ENCODE measurements at regions not wholly inside any gene's neighbourhood (a gene's known extent, or its start where the extent isn't known, plus 50 kb on each side); places are given as distances from the start of the nearest gene placed in this dataset.

DNA sequence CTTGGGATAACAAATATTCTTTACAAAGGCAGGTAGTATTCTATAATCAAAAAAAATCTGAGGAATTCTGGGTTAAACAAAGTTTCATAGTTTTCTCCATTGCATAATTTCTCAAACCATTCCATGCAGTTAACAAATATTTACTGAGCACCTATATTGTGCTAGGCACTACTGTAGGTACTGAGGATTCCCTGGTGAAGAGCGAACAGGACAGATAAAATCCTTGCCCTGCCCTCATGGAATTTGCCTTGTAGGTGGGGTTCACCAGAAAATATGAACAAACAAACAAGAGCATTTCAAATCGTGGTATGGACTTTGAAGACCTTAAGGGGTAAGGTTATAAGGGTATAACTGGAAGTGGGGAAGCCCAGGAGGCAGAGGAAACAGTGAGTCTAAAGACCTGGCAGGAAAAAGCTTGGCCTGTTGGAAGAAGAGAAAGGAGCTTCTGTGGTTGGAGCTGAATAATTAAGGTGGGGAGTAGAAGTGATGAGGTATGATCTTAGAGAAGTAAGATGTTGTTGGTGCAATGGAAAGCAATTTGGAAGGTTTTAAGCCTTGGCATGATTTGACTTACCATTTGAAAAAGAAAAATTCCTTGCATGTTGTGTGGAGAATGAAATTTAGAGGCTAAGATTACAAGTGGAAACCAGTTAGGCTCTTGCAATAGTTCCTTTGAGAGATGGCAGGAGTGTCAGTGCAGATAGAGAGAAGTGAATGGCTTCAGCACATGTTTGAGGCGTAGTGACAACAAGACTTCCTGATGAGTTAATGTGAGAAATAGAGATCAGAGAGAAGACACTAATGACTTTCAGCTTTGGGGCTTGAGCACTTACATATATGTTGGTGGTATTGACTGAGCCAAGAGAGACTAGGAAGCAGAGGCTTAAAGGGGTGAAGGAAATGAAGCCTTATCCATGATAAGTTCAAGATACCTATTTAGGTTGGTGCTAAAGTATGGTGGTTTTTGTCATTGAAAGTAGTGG, 55.7 kb upstream of the PICALM start:
- POLR2A ChIA-PET (ENCODE audit: unreplicated experiment), result no interaction called here
- intact Hi-C loops (cut with micrococcal nuclease), result no loop called here
- no peak overlapping the region for H3K4me3 ChIP-seq (ENCODE audit: low read length)
- CTCF ChIA-PET, result no interaction called here
- DNase-seq, result no peak
- no peak overlapping the region for H3K27ac ChIP-seq (ENCODE audit: low read length)
- H3K9me3 ChIP-seq (ENCODE audit: low read length), result no peaks in the 10 kb centered on the region
- no peaks in the 10 kb centered on the region for H3K36me3 ChIP-seq (ENCODE audit: low read depth, low read length)
- H3K9ac ChIP-seq (ENCODE audit: low read length), result no peak overlapping the region
- H4K20me1 ChIP-seq (ENCODE audit: low read length), result no peaks in the 10 kb centered on the region
- no peaks in the 10 kb centered on the region for H3K27me3 ChIP-seq (ENCODE audit: low read length)
- H3F3A ChIP-seq (ENCODE audit: low read length, unreplicated experiment), result no peaks in the 10 kb centered on the region
- no peak overlapping the region for H3K4me2 ChIP-seq (ENCODE audit: low read length)
- TF ChIP-seq EZH2phosphoT487 (IDR thresholded peaks at IDR 0.05; ENCODE audit: borderline replicate concordance, low read length) (no peak), EZH2 (IDR thresholded peaks at IDR 0.05; ENCODE audit: low read length, unreplicated experiment) (no peak)
- TF ChIP-seq, protein P1, sequence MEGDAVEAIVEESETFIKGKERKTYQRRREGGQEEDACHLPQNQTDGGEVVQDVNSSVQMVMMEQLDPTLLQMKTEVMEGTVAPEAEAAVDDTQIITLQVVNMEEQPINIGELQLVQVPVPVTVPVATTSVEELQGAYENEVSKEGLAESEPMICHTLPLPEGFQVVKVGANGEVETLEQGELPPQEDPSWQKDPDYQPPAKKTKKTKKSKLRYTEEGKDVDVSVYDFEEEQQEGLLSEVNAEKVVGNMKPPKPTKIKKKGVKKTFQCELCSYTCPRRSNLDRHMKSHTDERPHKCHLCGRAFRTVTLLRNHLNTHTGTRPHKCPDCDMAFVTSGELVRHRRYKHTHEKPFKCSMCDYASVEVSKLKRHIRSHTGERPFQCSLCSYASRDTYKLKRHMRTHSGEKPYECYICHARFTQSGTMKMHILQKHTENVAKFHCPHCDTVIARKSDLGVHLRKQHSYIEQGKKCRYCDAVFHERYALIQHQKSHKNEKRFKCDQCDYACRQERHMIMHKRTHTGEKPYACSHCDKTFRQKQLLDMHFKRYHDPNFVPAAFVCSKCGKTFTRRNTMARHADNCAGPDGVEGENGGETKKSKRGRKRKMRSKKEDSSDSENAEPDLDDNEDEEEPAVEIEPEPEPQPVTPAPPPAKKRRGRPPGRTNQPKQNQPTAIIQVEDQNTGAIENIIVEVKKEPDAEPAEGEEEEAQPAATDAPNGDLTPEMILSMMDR (conservative IDR thresholded peaks at IDR 0.05; ENCODE audit: low read depth, low read length), result no peak
- no peak overlapping the region for H2AFZ ChIP-seq (ENCODE audit: low read length)
- H3K9me2 ChIP-seq (replicated peaks; ENCODE audit: low read length), result no peaks in the 10 kb centered on the region
- BruUV-seq (replicated peaks), result no TSS peak
- no peak for ATAC-seq
- H3K79me2 ChIP-seq (ENCODE audit: low read length), result no peaks in the 10 kb centered on the region
- no peaks in the 10 kb centered on the region for H3K4me1 ChIP-seq (ENCODE audit: insufficient read depth, low read length)

DNA sequence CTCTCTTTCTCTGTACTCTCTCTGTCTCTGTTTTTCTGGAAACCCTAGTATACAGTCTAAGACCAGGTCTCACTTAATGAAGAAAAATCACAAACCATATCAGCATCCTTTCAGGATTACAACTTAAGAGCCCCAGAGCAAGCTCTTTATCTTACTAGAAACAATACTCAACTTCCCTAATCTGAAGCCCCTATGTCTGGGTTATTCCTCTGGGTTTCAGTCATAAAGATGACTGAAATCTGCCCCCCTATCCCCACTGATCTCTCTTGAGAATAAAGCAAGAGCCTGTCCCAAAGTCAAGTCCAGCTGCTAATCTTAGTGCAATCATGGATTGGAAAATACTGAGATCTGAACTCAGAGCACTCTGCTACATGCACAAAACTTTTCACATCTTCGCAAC, 53.9 kb upstream of the PICALM start:
- CTCF ChIA-PET, result interaction anchor here (0.6 kb wide), 1 partner anchor 71 kb away, joined by 3 read pairs; no protein-coding TSS in a partner anchor
- DNase-seq, result no peak
- Histone ChIP-seq H3K27me3 (ENCODE audit: low read length) (no peaks in the 10 kb centered on the region), H3K4me3 (ENCODE audit: low read length) (no peak overlapping the region), H3K9ac (ENCODE audit: low read length) (no peak overlapping the region), H4K20me1 (ENCODE audit: low read length) (no peaks in the 10 kb centered on the region), H3K9me2 (replicated peaks; ENCODE audit: low read length) (no peaks in the 10 kb centered on the region), H3K36me3 (ENCODE audit: low read depth, low read length) (no peaks in the 10 kb centered on the region), H3K79me2 (ENCODE audit: low read length) (no peaks in the 10 kb centered on the region), H3K9me3 (ENCODE audit: low read length) (no peaks in the 10 kb centered on the region), H2AFZ (ENCODE audit: low read length) (no peak overlapping the region), H3F3A (ENCODE audit: low read length, unreplicated experiment) (no peaks in the 10 kb centered on the region), H3K4me1 (ENCODE audit: insufficient read depth, low read length) (peaks cover 3% of the 10 kb centered on the region), H3K27ac (ENCODE audit: low read length) (no peak overlapping the region), H3K4me2 (ENCODE audit: low read length) (no peak overlapping the region)
- ATAC-seq, result no peak
- no TSS peak for BruUV-seq (replicated peaks)
- intact Hi-C loops (cut with micrococcal nuclease), result no loop called here
- POLR2A ChIA-PET (ENCODE audit: unreplicated experiment), result no interaction called here
- TF ChIP-seq, protein P1 (conservative IDR thresholded peaks at IDR 0.05; ENCODE audit: low read depth, low read length), result no peak
- no peak for TF ChIP-seq EZH2phosphoT487 (IDR thresholded peaks at IDR 0.05; ENCODE audit: borderline replicate concordance, low read length)
- TF ChIP-seq EZH2 (IDR thresholded peaks at IDR 0.05; ENCODE audit: low read length, unreplicated experiment), result no peak

GRCh38 chr11:86120807-86121206, 51.9 kb upstream of the PICALM start:
- Histone ChIP-seq H3K9ac (ENCODE audit: low read length) (no peak overlapping the region), H3K4me1 (ENCODE audit: insufficient read depth, low read length) (peaks cover 21% of the 10 kb centered on the region)

More at GRCh38 chr11:86120807-86121206, 51.9 kb upstream of the PICALM start:
- Histone ChIP-seq H3K9me2 (replicated peaks; ENCODE audit: low read length) (no peaks in the 10 kb centered on the region), H3K4me3 (ENCODE audit: low read length) (no peak overlapping the region), H3K4me2 (ENCODE audit: low read length) (no peak overlapping the region), H3K27me3 (ENCODE audit: low read length) (no peaks in the 10 kb centered on the region), H4K20me1 (ENCODE audit: low read length) (no peaks in the 10 kb centered on the region), H3K36me3 (ENCODE audit: low read depth, low read length) (no peaks in the 10 kb centered on the region), H3K27ac (ENCODE audit: low read length) (no peak overlapping the region), H3K9me3 (ENCODE audit: low read length) (no peaks in the 10 kb centered on the region), H3F3A (ENCODE audit: low read length, unreplicated experiment) (no peaks in the 10 kb centered on the region), H2AFZ (ENCODE audit: low read length) (no peak overlapping the region), H3K79me2 (ENCODE audit: low read length) (no peaks in the 10 kb centered on the region)
- TF ChIP-seq EZH2 (IDR thresholded peaks at IDR 0.05; ENCODE audit: low read length, unreplicated experiment) (no peak), EZH2phosphoT487 (IDR thresholded peaks at IDR 0.05; ENCODE audit: borderline replicate concordance, low read length) (no peak)
- TF ChIP-seq, protein P1 (conservative IDR thresholded peaks at IDR 0.05; ENCODE audit: low read depth, low read length), result no peak
- no peak for DNase-seq
- CTCF ChIA-PET, result no interaction called here
- POLR2A ChIA-PET (ENCODE audit: unreplicated experiment), result no interaction called here
- BruUV-seq (replicated peaks), result no TSS peak
- no peak for ATAC-seq
- intact Hi-C loops (cut with micrococcal nuclease), result no loop called here

Measured in PC-3 (cell line).